Keratinocyte (primary cell): ENCODE measurements at regions not wholly inside any gene's neighbourhood (a gene's known extent, or its start where the extent isn't known, plus 50 kb on each side); places are given as distances from the start of the nearest gene placed in this dataset.

Experiments
- DNase-seq: peaks from one replicate; pipeline ENCODE4 v3.0.0-alpha.2; 2011; ENCODE audit warnings: low read depth, missing footprints, low spot score
- FAIRE-seq: peaks from 2 replicates; lab custom pipeline; 2011; peaks lifted over from hg19 to GRCh38; lab: Jason Lieb, UNC
- H2AFZ ChIP-seq: 2 replicates; pipeline ENCODE4 v1.6.0; 2012; ENCODE audit warnings: low read length, control low read depth, inconsistent platforms; ENCODE audit not compliant: control insufficient read depth
- H3K27ac ChIP-seq: 2 replicates; pipeline ENCODE4 v1.5.1; 2011; ENCODE audit warnings: low read length; ENCODE audit not compliant: control insufficient read depth, insufficient read depth
- H3K27me3 ChIP-seq: 3 replicates; pipeline ENCODE4 v1.6.0; 2011; ENCODE audit warnings: low read length; ENCODE audit not compliant: control insufficient read depth, insufficient read depth; ENCODE audit errors: extremely low read depth
- H3K36me3 ChIP-seq, 2 experiments: 2 replicates in 1 of 2; 3 replicates in 1 of 2; pipeline ENCODE4 v1.5.1; 2011; ENCODE audit warnings: low read length in 2 of 2, mild to moderate bottlenecking in 1 of 2; ENCODE audit not compliant: control insufficient read depth in 2 of 2, insufficient read depth in 2 of 2; ENCODE audit errors: extremely low read depth in 1 of 2
- H3K4me1 ChIP-seq: 3 replicates; pipeline ENCODE4 v1.5.1; 2011; ENCODE audit warnings: low read length; ENCODE audit not compliant: control insufficient read depth, insufficient read depth; ENCODE audit errors: extremely low read depth
- H3K4me2 ChIP-seq: 3 replicates; pipeline ENCODE4 v1.6.0; 2011; ENCODE audit warnings: low read depth, low read length; ENCODE audit not compliant: control insufficient read depth, insufficient read depth; ENCODE audit errors: extremely low read depth
- H3K4me3 ChIP-seq, 3 experiments: fragments of 200-600 bp in 1 of 3; sonication (generic) in 1 of 3; 2 replicates in 2 of 3; 3 replicates in 1 of 3; pipeline ENCODE4 v1.5.1; 2011 to 2016; ENCODE audit warnings: low read length in 3 of 3, mild to moderate bottlenecking in 3 of 3, control low read depth in 2 of 3, inconsistent platforms in 1 of 3, low read depth in 1 of 3, mixed read lengths in 1 of 3, mixed run types in 1 of 3, moderate library complexity in 1 of 3; ENCODE audit not compliant: control insufficient read depth in 2 of 3, insufficient read depth in 2 of 3; ENCODE audit errors: extremely low read depth in 1 of 3
- H3K79me2 ChIP-seq: 2 replicates; pipeline ENCODE4 v1.6.0; 2012; ENCODE audit warnings: low read length; ENCODE audit not compliant: control insufficient read depth, insufficient read depth
- H3K9ac ChIP-seq: 3 replicates; pipeline ENCODE4 v1.6.0; 2011; ENCODE audit warnings: low read length; ENCODE audit not compliant: control insufficient read depth, insufficient read depth; ENCODE audit errors: extremely low read depth
- H3K9me1 ChIP-seq: 3 replicates; pipeline ENCODE4 v1.6.0; 2011; ENCODE audit warnings: low read length; ENCODE audit not compliant: control insufficient read depth, insufficient read depth; ENCODE audit errors: extremely low read depth
- H3K9me3 ChIP-seq: 2 replicates; pipeline ENCODE4 v1.5.1; 2012; ENCODE audit warnings: low read depth, low read length; ENCODE audit not compliant: control insufficient read depth
- H4K20me1 ChIP-seq: 3 replicates; pipeline ENCODE4 v1.6.0; 2011; ENCODE audit warnings: low read length; ENCODE audit not compliant: control insufficient read depth, insufficient read depth; ENCODE audit errors: extremely low read depth
- CTCF ChIP-seq, 3 experiments: IDR thresholded peaks in 1 of 3; conservative IDR thresholded peaks in 1 of 3; optimal IDR thresholded peaks in 1 of 3; 2 replicates in 2 of 3; 3 replicates in 1 of 3; pipeline versions ENCODE3 to v1.5.1; 2011; ENCODE audit warnings: low read length in 3 of 3, mild to moderate bottlenecking in 3 of 3, moderate library complexity in 2 of 3, control low read depth in 1 of 3, inconsistent platforms in 1 of 3; ENCODE audit not compliant: insufficient read depth in 2 of 3; ENCODE audit errors: extremely low read depth in 1 of 3
- EZH2 ChIP-seq: IDR thresholded peaks from one replicate; pipeline ENCODE4 v1.6.1; 2012; ENCODE audit warnings: inconsistent platforms, mild to moderate bottlenecking, low read length, moderate library complexity
- dilution Hi-C: fragments of 300-500 bp; cut with MboI; formaldehyde crosslinking; loops from one replicate; pipeline ENCODE4 v1.7.0; 2020; ENCODE audit warnings: low sequenced_read_pairs; ENCODE audit not compliant: extremely low pct_ligation_motif_present

GRCh38 chr17:77502626-77503292 lies 362.0 kb downstream of the SEC14L1 start:
- Histone ChIP-seq H3K4me3 (no peak overlapping the region), H4K20me1 (no peaks in the 10 kb centered on the region), H2AFZ (no peak overlapping the region), H3K9me1 (no peaks in the 10 kb centered on the region), H3K36me3 (peaks cover 25 to 26% of the 10 kb centered on the region in 2 experiments), H3K9ac (no peak overlapping the region), H3K4me2 (no peak overlapping the region), H3K27me3 (no peaks in the 10 kb centered on the region), H3K9me3 (no peaks in the 10 kb centered on the region), H3K79me2 (no peaks in the 10 kb centered on the region), H3K27ac (no peak overlapping the region), H3K4me1 (peaks cover under 1% of the 10 kb centered on the region)
- TF ChIP-seq CTCF (optimal IDR thresholded peaks at IDR 0.05 in 1 of 3, IDR thresholded peaks at IDR 0.05 in 1 of 3, conservative IDR thresholded peaks at IDR 0.05 in 1 of 3; ENCODE audit: extremely low read depth in 1 of 3, insufficient read depth in 2 of 3, low read length in 3 of 3) (no peak), EZH2 (no peak)
- dilution Hi-C loops = no loop called here
- FAIRE-seq (no peak), DNase-seq (no peak)

DNA sequence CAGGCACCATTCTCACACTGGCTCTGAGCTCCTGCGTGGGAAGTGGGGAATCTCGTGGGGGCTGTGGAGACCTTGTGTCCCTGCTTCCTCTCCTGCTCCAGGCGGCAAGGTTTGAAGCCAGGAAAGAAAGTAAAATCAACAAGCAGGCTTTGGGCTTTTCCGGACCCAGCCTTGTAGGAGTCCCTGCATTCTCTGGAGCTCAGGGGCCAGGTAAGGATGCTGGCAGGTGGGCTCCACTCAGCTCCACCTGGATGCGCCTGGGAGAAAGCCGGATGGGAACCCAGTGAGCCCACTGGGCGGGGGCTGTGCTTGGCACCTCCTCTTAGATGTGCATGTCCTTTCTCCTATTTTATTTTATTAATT lies 362.5 kb downstream of the SEC14L1 start:
- dilution Hi-C loops = no loop called here
- H3K4me1 ChIP-seq = peaks cover 5% of the 10 kb centered on the region
- no peaks in the 10 kb centered on the region for H3K9me3 ChIP-seq
- no peak for FAIRE-seq
- no peak overlapping the region for H3K9ac ChIP-seq
- H3K4me2 ChIP-seq = no peak overlapping the region
- H3K79me2 ChIP-seq = no peaks in the 10 kb centered on the region
- H3K27ac ChIP-seq = no peak overlapping the region
- no peaks in the 10 kb centered on the region for H3K27me3 ChIP-seq
- no peak overlapping the region for H3K4me3 ChIP-seq
- no peaks in the 10 kb centered on the region for H3K9me1 ChIP-seq
- DNase-seq = no peak
- H4K20me1 ChIP-seq = no peaks in the 10 kb centered on the region
- TF ChIP-seq EZH2 (no peak), CTCF (optimal IDR thresholded peaks at IDR 0.05 in 1 of 3, IDR thresholded peaks at IDR 0.05 in 1 of 3, conservative IDR thresholded peaks at IDR 0.05 in 1 of 3; ENCODE audit: extremely low read depth in 1 of 3, insufficient read depth in 2 of 3, low read length in 3 of 3) (no peak)
- peaks cover 22 to 23% of the 10 kb centered on the region in 2 experiments for H3K36me3 ChIP-seq
- H2AFZ ChIP-seq = no peak overlapping the region
